Colonic mucosa (tissue), 4 donors: ENCODE measurements at regions not wholly inside any gene's neighbourhood (a gene's known extent, or its start where the extent isn't known, plus 50 kb on each side); places are given as distances from the start of the nearest gene placed in this dataset.

ENCODE experiments used
- DNase-seq: peaks from one replicate; pipeline ENCODE4 v3.0.0-alpha.2; 2020
- H3K27ac ChIP-seq: fragments of 200-600 bp; one replicate; pipeline ENCODE4 v1.8.0; 2021
- H3K27me3 ChIP-seq: fragments of 200-600 bp; one replicate; pipeline ENCODE4 v1.8.0; 2021
- H3K36me3 ChIP-seq: fragments of 200-600 bp; one replicate; pipeline ENCODE4 v1.8.0; 2021
- H3K4me1 ChIP-seq: fragments of 200-600 bp; one replicate; pipeline ENCODE4 v1.8.0; 2021; ENCODE audit warnings: mild to moderate bottlenecking
- H3K4me3 ChIP-seq: fragments of 200-600 bp; one replicate; pipeline ENCODE4 v1.8.0; 2021
- H3K9ac ChIP-seq, 2 donors: one replicate each; pipeline ENCODE4 v1.7.0; 2013; ENCODE audit warnings: control low read depth in 2 of 2, low read depth in 2 of 2, low read length in 2 of 2
- H3K9me3 ChIP-seq: fragments of 200-600 bp; one replicate; pipeline ENCODE4 v1.8.0; 2021
- CTCF ChIP-seq: fragments of 200-600 bp; IDR thresholded peaks from one replicate; pipeline ENCODE4 v1.8.0; 2022; ENCODE audit warnings: antibody characterized with exemption, mild to moderate bottlenecking
- intact Hi-C: fragments of 100-400 bp; cut with DNase I; formaldehyde crosslinking; loops from one replicate; pipeline ENCODE4 v1.14.1; 2022
- donor health status: healthy.
- donor health status: DM: no; HTN: no; CAD: no.
- donor health status: DM: no; HTN: no; CAD: no.

- no peaks in the 10 kb centered on the region for H3K4me1 ChIP-seq
- no peak overlapping the region for H3K27ac ChIP-seq
- H3K4me3 ChIP-seq = no peak overlapping the region
- intact Hi-C loops = no loop called here
- TF ChIP-seq CTCF = no peak
- no peaks in the 10 kb centered on the region for H3K9me3 ChIP-seq
- H3K36me3 ChIP-seq = no peaks in the 10 kb centered on the region
- H3K27me3 ChIP-seq = no peaks in the 10 kb centered on the region
- no peak for DNase-seq
- no peak overlapping the region for H3K9ac ChIP-seq
Measured at GRCh38 chr2:16071039-16071864, 130.9 kb downstream of the MYCN start.

GRCh38 chr2:16070648-16070971 is 130.3 kb downstream of the MYCN start:
- Histone ChIP-seq H3K4me1 (no peaks in the 10 kb centered on the region), H3K36me3 (no peaks in the 10 kb centered on the region), H3K9me3 (no peaks in the 10 kb centered on the region), H3K4me3 (no peak overlapping the region), H3K27me3 (no peaks in the 10 kb centered on the region), H3K9ac (no peak overlapping the region), H3K27ac (no peak overlapping the region)
- no peak for DNase-seq
- no peak for TF ChIP-seq CTCF
- intact Hi-C loops = no loop called here

DNA sequence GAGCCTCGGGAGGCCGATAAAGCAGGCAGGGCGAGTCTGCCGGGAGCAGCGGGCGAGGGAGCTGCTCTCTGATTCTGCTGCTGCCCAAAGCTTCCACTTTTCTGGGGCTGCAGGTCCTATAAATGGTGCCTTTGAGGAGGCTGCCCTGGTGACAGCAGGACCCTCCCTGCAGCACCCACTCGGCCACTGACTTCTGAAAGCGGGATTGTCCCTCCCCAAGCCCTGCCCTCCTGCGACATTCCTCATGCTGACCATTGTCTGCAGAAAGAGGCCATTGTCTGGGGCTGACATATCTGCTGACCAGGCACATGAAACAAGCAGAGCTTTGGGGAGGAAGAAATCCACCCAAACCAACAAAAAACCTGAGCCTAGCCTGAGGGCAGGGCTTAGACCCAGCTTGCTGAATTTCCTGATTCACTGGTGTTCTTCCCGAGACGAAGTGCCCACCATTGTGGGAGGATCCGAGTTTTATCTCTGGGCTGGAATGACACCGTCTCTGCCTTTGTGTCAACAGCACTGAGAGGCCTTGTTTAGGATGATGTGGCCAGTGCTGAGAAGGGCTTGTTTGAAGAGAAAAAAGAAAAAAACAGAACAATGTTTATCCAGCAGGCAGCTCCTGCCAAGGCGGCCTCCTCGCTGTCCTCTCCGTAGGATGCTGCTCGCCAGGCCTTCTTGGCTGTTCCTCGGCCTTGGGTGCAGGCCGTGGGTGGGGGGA is 129.7 kb downstream of the MYCN start:
- DNase-seq = no peak
- Histone ChIP-seq H3K27me3 (no peaks in the 10 kb centered on the region), H3K4me3 (no peak overlapping the region), H3K9ac (no peak overlapping the region), H3K9me3 (no peaks in the 10 kb centered on the region), H3K36me3 (no peaks in the 10 kb centered on the region), H3K4me1 (no peaks in the 10 kb centered on the region), H3K27ac (no peak overlapping the region)
- intact Hi-C loops = loop anchor here (5.0 kb wide), 1 partner anchor 322 kb away; no protein-coding TSS in a partner anchor
- no peak for TF ChIP-seq CTCF

DNA sequence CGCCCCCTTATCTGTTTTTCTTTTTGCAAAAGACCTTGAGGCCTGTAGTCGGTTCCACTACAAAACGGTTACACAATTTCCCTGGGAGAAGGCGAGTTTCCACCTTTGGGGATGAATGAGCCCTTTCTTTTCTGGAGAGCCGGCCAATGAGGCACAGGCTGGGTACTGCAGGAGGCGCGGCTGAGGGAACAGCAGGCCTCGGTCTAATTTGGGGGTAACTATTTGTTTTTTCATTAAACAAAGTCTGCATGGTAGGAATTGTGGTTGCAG is 129.2 kb downstream of the MYCN start:
- no peak overlapping the region for H3K27ac ChIP-seq
- intact Hi-C loops = loop anchor here (5.0 kb wide), 1 partner anchor 323 kb away; no protein-coding TSS in a partner anchor

GRCh38 chr2:16068552-16068940 is 128.2 kb downstream of the MYCN start:
- DNase-seq = no peak
- no peak overlapping the region for H3K9ac ChIP-seq
- intact Hi-C loops = loop anchor here (5.0 kb wide), 1 partner anchor 324 kb away; no protein-coding TSS in a partner anchor
- H3K9me3 ChIP-seq = no peaks in the 10 kb centered on the region
- no peak for TF ChIP-seq CTCF
- H3K27ac ChIP-seq = no peak overlapping the region
- H3K4me3 ChIP-seq = no peak overlapping the region
- no peaks in the 10 kb centered on the region for H3K27me3 ChIP-seq
- no peaks in the 10 kb centered on the region for H3K4me1 ChIP-seq
- no peaks in the 10 kb centered on the region for H3K36me3 ChIP-seq

More for the DNA sequence above, 129.2 kb downstream of the MYCN start:
- no peaks in the 10 kb centered on the region for H3K4me1 ChIP-seq
- H3K27me3 ChIP-seq = no peaks in the 10 kb centered on the region
- no peak for TF ChIP-seq CTCF
- no peaks in the 10 kb centered on the region for H3K36me3 ChIP-seq
- DNase-seq = no peak
- no peak overlapping the region for H3K9ac ChIP-seq
- no peak overlapping the region for H3K4me3 ChIP-seq
- no peaks in the 10 kb centered on the region for H3K9me3 ChIP-seq
